ENCODE measurements at regions not wholly inside any gene's neighbourhood (a gene's known extent, or its start where the extent isn't known, plus 50 kb on each side); places are given as distances from the start of the nearest gene placed in this dataset.

DNA sequence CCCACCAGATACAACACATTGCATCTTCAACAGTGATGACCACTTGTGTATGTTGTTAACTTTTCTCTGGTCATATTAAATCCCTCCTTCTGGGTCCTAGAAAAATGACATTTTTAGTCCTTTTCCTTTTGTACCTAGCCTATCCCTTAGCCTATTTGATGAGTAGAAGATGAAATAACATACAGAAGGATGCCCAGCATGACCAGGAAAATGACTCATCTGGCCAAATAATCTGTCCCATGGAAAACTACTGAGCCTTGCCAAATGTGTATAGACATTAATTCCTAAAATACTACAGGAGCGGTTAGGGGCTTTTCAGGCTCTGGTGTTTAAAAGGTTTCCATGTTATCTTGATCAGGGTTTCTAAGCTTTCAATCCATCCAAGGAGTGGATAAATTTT is 129.0 kb upstream of the KCNIP4 start:
- no peak for DNase-seq (ENCODE audit: low read depth)
- TF ChIP-seq CTCF (IDR thresholded peaks at IDR 0.05; ENCODE audit: low read length, missing control alignments), result no peak
- H3K4me3 ChIP-seq (replicated peaks; ENCODE audit: low read depth, low read length), result no peak overlapping the region

DNA sequence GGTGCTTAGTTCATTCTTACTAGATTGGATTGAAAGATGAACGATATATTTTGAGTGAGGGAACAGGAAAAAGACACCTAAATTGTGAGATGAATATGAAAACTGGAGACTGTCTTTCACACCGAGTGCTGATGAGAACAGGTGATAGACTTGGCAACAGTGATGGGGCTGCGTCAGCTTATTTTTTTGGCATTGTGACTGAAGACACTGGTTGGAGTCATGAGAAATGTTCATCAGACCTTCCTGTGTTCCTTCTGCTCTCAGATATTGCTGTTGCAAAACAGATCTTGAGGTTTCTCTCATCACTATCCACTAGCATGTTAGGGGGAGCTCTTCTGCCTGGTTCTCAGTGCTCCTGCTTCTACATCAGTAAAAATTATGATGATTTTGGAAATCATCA is 124.2 kb upstream of the KCNIP4 start:
- DNase-seq (ENCODE audit: low read depth), result no peak
- TF ChIP-seq CTCF (IDR thresholded peaks at IDR 0.05; ENCODE audit: low read length, missing control alignments), result no peak
- H3K4me3 ChIP-seq (replicated peaks; ENCODE audit: low read depth, low read length), result no peak overlapping the region

- TF ChIP-seq CTCF (IDR thresholded peaks at IDR 0.05; ENCODE audit: low read length, missing control alignments), result no peak
- H3K4me3 ChIP-seq (replicated peaks; ENCODE audit: low read depth, low read length), result no peak overlapping the region
- DNase-seq (ENCODE audit: low read depth), result no peak
Observed at GRCh38 chr4:22072240-22072639, 123.7 kb upstream of the KCNIP4 start.

DNA sequence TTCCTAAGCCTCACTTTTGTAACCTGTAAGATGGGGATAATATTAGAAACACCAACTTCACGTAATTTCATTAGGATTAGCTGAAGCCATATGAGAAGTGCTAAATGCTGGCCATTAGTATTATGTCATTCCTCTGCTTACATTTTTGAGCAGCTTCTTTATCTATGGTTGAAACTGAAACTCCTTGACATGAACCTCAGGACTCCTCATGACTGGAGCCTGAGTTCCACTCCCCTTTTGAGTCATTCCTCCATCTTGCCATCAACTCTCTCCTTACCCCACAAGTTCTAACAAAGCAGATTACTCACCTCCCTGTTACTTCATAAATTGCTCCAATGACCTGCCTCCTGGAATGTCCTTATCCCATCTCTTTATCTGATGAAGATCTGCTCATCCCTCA is 123.2 kb upstream of the KCNIP4 start:
- TF ChIP-seq CTCF (IDR thresholded peaks at IDR 0.05; ENCODE audit: low read length, missing control alignments), result no peak
- DNase-seq (ENCODE audit: low read depth), result peak; percentile 1
- H3K4me3 ChIP-seq (replicated peaks; ENCODE audit: low read depth, low read length), result no peak overlapping the region

DNA sequence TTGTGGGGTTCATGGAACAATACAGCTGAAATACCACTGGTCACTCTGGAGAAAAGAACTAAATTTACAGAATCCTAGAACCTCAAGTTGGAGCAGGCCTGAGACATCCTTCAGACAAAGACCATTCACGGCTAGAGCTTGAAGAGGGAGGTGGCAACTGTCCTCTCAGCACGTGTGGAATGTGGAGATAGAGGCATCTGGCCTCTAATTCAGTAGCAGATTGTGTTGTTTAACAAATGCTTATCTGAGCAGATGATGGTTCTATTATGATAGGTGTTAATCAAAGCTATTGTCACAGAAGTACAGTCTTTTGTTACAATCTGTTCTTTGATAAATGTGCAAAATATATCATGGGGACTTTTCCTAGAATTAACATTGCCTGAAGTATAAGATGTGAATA is 121.7 kb upstream of the KCNIP4 start:
- no peak for TF ChIP-seq CTCF (IDR thresholded peaks at IDR 0.05; ENCODE audit: low read length, missing control alignments)

DNA sequence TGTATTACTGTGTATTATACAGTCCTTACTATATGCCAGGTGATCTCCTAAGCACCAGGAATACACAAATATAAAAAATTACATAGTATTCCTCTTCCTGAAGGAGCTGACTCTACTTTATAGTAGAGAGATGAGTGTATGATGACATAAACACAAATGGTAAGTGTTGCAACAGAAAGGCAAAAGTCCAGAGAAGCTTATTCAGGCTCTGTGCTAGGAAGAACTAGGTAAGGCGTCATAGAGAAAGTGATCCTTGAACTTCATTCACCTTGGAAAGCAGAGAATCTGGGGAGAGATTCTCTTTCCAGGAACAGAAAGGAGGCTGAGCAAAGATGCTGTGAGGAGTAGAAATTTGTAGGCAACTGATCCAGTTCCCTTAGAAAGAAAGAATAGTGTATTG is 115.0 kb upstream of the KCNIP4 start:
- no peak for TF ChIP-seq CTCF (IDR thresholded peaks at IDR 0.05; ENCODE audit: low read length, missing control alignments)
- no peak for DNase-seq (ENCODE audit: low read depth)
- H3K4me3 ChIP-seq (replicated peaks; ENCODE audit: low read depth, low read length), result no peak overlapping the region

More for the DNA sequence above, 121.7 kb upstream of the KCNIP4 start:
- H3K4me3 ChIP-seq (replicated peaks; ENCODE audit: low read depth, low read length), result no peak overlapping the region
- no peak for DNase-seq (ENCODE audit: low read depth)

- no peak for DNase-seq (ENCODE audit: low read depth)
- no peak for TF ChIP-seq CTCF (IDR thresholded peaks at IDR 0.05; ENCODE audit: low read length, missing control alignments)
- H3K4me3 ChIP-seq (replicated peaks; ENCODE audit: low read depth, low read length), result no peak overlapping the region
Observed at GRCh38 chr4:22062676-22063075, 114.1 kb upstream of the KCNIP4 start.

Measured in fibroblast of pulmonary artery (primary cell).